ENCODE measurements at regions not wholly inside any gene's neighbourhood (a gene's known extent, or its start where the extent isn't known, plus 50 kb on each side); places are given as distances from the start of the nearest gene placed in this dataset.

DNA sequence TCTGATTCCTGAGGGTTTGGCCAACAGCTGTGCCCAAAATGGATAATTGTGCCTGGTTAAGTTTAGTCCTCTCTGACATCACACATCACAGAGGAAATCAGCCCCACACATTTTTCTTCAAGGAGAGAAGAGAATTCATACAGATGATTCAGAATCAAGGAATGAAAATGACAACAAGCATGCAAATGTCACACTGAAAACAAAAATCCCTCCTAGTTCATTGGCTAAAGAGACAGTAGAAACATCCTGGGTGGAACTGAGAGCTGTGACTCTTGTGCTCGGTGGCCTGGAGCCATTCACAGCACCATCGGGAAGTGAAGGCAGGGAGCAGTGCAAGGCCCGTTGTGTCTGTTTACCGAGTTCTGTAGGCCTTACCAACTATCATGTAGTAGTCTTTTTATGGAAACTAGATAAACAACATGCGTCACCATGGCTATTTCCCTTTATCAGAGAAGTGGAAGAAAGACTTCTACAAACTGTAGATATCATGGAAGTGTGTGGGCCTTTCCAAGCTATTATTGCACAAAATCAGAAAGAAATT, 81.7 kb upstream of the TENT5A start:
- Histone ChIP-seq H3K4me1 (no peaks in the 10 kb centered on the region), H3K36me3 (no peaks in the 10 kb centered on the region), H3K9me3 (no peaks in the 10 kb centered on the region), H3K4me3 (no peak overlapping the region), H3K27ac (no peak overlapping the region), H3K27me3 (no peaks in the 10 kb centered on the region)
- no peak for DNase-seq (ENCODE audit: low spot score in 2 of 2)
- TF ChIP-seq POLR2AphosphoS5 (IDR thresholded peaks at IDR 0.05) (no peak), POLR2A (IDR thresholded peaks at IDR 0.05) (no peak)
- TF ChIP-seq, protein P1, sequence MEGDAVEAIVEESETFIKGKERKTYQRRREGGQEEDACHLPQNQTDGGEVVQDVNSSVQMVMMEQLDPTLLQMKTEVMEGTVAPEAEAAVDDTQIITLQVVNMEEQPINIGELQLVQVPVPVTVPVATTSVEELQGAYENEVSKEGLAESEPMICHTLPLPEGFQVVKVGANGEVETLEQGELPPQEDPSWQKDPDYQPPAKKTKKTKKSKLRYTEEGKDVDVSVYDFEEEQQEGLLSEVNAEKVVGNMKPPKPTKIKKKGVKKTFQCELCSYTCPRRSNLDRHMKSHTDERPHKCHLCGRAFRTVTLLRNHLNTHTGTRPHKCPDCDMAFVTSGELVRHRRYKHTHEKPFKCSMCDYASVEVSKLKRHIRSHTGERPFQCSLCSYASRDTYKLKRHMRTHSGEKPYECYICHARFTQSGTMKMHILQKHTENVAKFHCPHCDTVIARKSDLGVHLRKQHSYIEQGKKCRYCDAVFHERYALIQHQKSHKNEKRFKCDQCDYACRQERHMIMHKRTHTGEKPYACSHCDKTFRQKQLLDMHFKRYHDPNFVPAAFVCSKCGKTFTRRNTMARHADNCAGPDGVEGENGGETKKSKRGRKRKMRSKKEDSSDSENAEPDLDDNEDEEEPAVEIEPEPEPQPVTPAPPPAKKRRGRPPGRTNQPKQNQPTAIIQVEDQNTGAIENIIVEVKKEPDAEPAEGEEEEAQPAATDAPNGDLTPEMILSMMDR (IDR thresholded peaks at IDR 0.05): no peak
- intact Hi-C loops (cut with DNase I; ENCODE audit: low total_unique reads): no loop called here

DNA sequence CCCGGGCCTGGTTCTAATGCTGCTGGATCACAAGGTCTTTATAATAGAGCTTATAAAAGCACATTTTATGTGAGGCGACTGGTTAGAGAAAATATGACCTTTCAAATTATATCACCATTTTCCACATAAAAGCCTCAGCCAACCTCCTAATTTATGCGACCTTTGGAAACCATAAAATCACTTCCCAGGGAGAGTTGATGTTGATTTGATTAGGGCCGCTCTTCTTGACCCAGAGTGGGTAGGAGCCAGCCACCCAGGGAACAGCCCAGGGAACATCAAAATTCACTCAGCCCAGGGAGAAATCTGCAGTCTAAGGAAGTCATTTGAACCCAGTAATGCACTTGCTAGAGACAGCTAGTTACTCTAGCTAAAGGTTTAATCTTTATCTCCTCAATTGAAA, 79.8 kb upstream of the TENT5A start:
- intact Hi-C loops (cut with DNase I; ENCODE audit: low total_unique reads): no loop called here
- no peak for DNase-seq (ENCODE audit: low spot score in 2 of 2)

DNA sequence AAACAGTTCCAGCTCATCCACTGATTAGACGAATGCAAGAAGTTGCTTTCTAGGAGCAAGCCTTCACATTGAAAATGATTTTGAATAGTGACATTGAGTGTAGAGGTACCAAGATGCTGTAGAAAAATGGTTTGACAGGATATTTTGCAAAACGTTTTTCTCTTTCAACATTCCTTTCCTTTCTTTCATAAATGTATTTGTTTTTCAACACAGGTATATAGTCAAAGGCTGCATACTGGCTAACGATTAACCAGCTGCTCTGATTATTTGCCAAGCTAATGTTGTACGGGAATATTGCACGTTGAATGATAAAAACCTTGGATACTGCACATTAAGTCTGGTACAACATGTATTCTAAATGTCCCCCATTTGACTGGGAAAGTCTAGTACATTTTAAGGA, 78.8 kb upstream of the TENT5A start:
- H3K27ac ChIP-seq: no peak overlapping the region
- H3K9me3 ChIP-seq: peaks cover 0 to 13% of the 10 kb centered on the region in 2 donors
- TF ChIP-seq, protein P1 (IDR thresholded peaks at IDR 0.05): no peak
- TF ChIP-seq POLR2A (IDR thresholded peaks at IDR 0.05) (no peak), POLR2AphosphoS5 (IDR thresholded peaks at IDR 0.05) (no peak)
- no peaks in the 10 kb centered on the region for H3K36me3 ChIP-seq
- no peaks in the 10 kb centered on the region for H3K4me1 ChIP-seq
- no peaks in the 10 kb centered on the region for H3K27me3 ChIP-seq
- H3K4me3 ChIP-seq: no peak overlapping the region
- DNase-seq (ENCODE audit: low spot score in 2 of 2): no peak
- intact Hi-C loops (cut with DNase I; ENCODE audit: low total_unique reads): no loop called here

More for the DNA sequence above, 79.8 kb upstream of the TENT5A start:
- H3K27me3 ChIP-seq: no peaks in the 10 kb centered on the region
- H3K9me3 ChIP-seq: peaks cover 0 to 2% of the 10 kb centered on the region in 2 donors
- no peaks in the 10 kb centered on the region for H3K36me3 ChIP-seq
- no peak overlapping the region for H3K4me3 ChIP-seq
- H3K27ac ChIP-seq: no peak overlapping the region
- TF ChIP-seq POLR2AphosphoS5 (IDR thresholded peaks at IDR 0.05) (no peak), POLR2A (IDR thresholded peaks at IDR 0.05) (no peak)
- TF ChIP-seq, protein P1 (IDR thresholded peaks at IDR 0.05): no peak
- H3K4me1 ChIP-seq: no peaks in the 10 kb centered on the region

DNA sequence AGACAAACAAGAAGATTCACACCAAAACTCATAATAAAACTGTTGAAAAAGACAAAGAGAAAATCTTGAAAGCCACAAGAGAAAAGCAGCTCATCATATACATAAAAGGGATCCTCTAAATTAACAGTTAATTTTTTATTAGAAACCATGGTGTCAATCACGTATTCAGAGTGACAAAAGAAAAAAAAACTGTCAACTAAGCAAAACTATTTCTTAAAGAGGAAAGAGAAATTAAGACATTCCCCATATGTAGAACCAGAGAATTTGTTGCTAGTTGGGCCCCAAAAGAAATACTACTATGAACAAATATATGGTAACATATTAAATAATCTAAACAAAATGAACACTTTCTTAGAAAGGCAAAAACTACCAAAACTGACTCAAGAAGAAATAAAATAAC, 74.3 kb upstream of the TENT5A start:
- Histone ChIP-seq H3K27me3 (no peaks in the 10 kb centered on the region), H3K9me3 (peaks cover 0 to 15% of the 10 kb centered on the region in 2 donors), H3K27ac (no peak overlapping the region), H3K4me3 (no peak overlapping the region), H3K36me3 (no peaks in the 10 kb centered on the region), H3K4me1 (no peaks in the 10 kb centered on the region)
- DNase-seq (ENCODE audit: low spot score in 2 of 2): no peak
- intact Hi-C loops (cut with DNase I; ENCODE audit: low total_unique reads): no loop called here
- TF ChIP-seq POLR2A (IDR thresholded peaks at IDR 0.05) (no peak), POLR2AphosphoS5 (IDR thresholded peaks at IDR 0.05) (no peak)
- TF ChIP-seq, protein P1 (IDR thresholded peaks at IDR 0.05): no peak

DNA sequence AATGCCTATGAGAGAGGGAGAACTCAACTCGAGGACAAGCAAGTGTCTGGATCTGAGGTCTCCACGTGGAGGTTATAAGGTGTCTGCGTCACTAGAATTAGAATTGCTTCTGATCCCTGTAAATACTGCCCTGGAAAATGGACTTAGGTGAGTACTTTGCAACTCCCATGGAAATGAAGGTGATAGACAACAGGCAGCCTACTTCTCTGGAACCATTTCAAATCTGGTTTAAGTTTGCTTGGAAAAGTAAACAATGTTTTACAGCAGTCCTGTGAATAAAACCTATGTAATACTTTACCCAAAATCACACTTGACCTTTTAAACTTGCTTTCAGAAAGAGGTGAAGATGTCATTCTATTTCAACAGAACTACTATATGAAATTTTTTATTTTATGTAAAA, 70.1 kb upstream of the TENT5A start:
- Histone ChIP-seq H3K36me3 (no peaks in the 10 kb centered on the region), H3K27ac (no peak overlapping the region), H3K27me3 (no peaks in the 10 kb centered on the region), H3K9me3 (peaks cover 0 to 15% of the 10 kb centered on the region in 2 donors), H3K4me1 (no peaks in the 10 kb centered on the region), H3K4me3 (no peak overlapping the region)
- intact Hi-C loops (cut with DNase I; ENCODE audit: low total_unique reads): no loop called here
- no peak for DNase-seq (ENCODE audit: low spot score in 2 of 2)
- TF ChIP-seq POLR2AphosphoS5 (IDR thresholded peaks at IDR 0.05) (no peak), POLR2A (IDR thresholded peaks at IDR 0.05) (no peak)
- TF ChIP-seq, protein P1 (IDR thresholded peaks at IDR 0.05): no peak
